ENCODE measurements at regions not wholly inside any gene's neighbourhood (a gene's known extent, or its start where the extent isn't known, plus 50 kb on each side); places are given as distances from the start of the nearest gene placed in this dataset.

DNA sequence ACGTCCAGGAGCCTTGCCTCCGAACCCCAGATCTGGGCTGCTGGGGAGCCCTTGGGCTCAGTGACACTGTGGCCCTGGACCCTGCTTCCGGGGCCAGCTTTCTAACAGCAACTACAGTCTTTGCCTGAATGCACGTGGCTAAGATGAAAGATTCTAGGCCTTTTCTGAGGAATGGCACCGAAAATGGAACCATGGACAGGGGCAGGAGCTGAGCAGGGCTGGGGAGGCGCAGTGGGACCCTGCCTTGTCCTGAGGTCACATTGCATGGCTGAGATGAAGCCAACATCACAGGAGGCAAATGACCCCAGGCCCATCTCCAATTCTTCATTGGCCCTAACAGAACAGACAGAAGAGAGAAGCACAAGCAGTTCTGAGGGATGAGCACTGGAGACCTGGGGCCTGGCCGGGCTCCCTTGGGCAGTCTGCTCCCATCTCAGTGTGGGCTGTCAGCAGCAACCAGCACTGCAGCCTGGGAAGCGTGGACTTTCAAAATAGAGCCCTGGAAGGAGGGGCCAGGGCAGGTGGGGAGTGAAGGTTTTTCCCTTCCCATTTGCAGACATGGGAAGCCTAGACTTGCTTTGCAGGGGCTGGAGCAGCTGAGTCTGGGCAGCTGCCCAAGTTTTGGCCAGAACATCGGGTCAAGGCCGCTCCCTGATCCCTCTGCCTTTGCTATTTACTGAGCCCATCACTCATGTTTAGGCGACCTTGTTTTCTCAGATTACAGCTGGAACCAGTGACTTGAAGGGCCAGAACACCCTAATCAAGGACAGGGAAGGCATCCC lies 114.4 kb upstream of the TCERG1L start:
- peaks cover 82% of the 10 kb centered on the region for H3K9me3 Mint-ChIP-seq
- no peak overlapping the region for H3K4me3 Mint-ChIP-seq
- TF ChIP-seq CTCF (IDR thresholded peaks at IDR 0.05), result no peak
- peaks cover 10% of the 10 kb centered on the region for H3K36me3 Mint-ChIP-seq (ENCODE audit: low read depth)
- DNase-seq, result no peak
- H3K27ac Mint-ChIP-seq, result no peak overlapping the region
- no peaks in the 10 kb centered on the region for H3K4me1 Mint-ChIP-seq (ENCODE audit: low read depth)
- H3K27me3 Mint-ChIP-seq (ENCODE audit: insufficient read depth), result peaks cover 4% of the 10 kb centered on the region

GRCh38 chr10:131426534-131426898 lies 115.0 kb upstream of the TCERG1L start:
- Mint-ChIP-seq H3K36me3 (ENCODE audit: low read depth) (peaks cover 11% of the 10 kb centered on the region), H3K4me3 (no peak overlapping the region), H3K27ac (no peak overlapping the region), H3K9me3 (peaks cover 83% of the 10 kb centered on the region), H3K27me3 (ENCODE audit: insufficient read depth) (peaks cover 4% of the 10 kb centered on the region), H3K4me1 (ENCODE audit: low read depth) (no peaks in the 10 kb centered on the region)
- DNase-seq, result no peak
- TF ChIP-seq CTCF (IDR thresholded peaks at IDR 0.05), result no peak

GRCh38 chr10:131427281-131427680 lies 115.8 kb upstream of the TCERG1L start:
- H3K4me1 Mint-ChIP-seq (ENCODE audit: low read depth), result no peaks in the 10 kb centered on the region
- no peak for TF ChIP-seq CTCF (IDR thresholded peaks at IDR 0.05)
- no peak overlapping the region for H3K27ac Mint-ChIP-seq
- DNase-seq, result no peak
- peaks cover 86% of the 10 kb centered on the region for H3K9me3 Mint-ChIP-seq
- H3K36me3 Mint-ChIP-seq (ENCODE audit: low read depth), result peaks cover 19% of the 10 kb centered on the region
- H3K27me3 Mint-ChIP-seq (ENCODE audit: insufficient read depth), result peaks cover 6% of the 10 kb centered on the region
- H3K4me3 Mint-ChIP-seq, result no peak overlapping the region

- peaks cover 19% of the 10 kb centered on the region for H3K36me3 Mint-ChIP-seq (ENCODE audit: low read depth)
These were observed 116.4 kb upstream of the TCERG1L start for GRCh38 chr10:131427901-131428300.

GRCh38 chr10:131429141-131429540 lies 117.6 kb upstream of the TCERG1L start:
- Mint-ChIP-seq H3K4me3 (no peak overlapping the region), H3K27me3 (ENCODE audit: insufficient read depth) (peaks cover 6% of the 10 kb centered on the region), H3K27ac (no peak overlapping the region), H3K9me3 (peaks cover 78% of the 10 kb centered on the region), H3K4me1 (ENCODE audit: low read depth) (no peaks in the 10 kb centered on the region), H3K36me3 (ENCODE audit: low read depth) (peaks cover 19% of the 10 kb centered on the region)
- TF ChIP-seq CTCF (IDR thresholded peaks at IDR 0.05), result no peak
- no peak for DNase-seq

More at GRCh38 chr10:131427901-131428300, 116.4 kb upstream of the TCERG1L start:
- DNase-seq, result no peak
- Mint-ChIP-seq H3K9me3 (peaks cover 84% of the 10 kb centered on the region), H3K4me3 (no peak overlapping the region), H3K27ac (no peak overlapping the region), H3K4me1 (ENCODE audit: low read depth) (no peaks in the 10 kb centered on the region), H3K27me3 (ENCODE audit: insufficient read depth) (peaks cover 6% of the 10 kb centered on the region)
- TF ChIP-seq CTCF (IDR thresholded peaks at IDR 0.05), result no peak
